ENCODE measurements at regions not wholly inside any gene's neighbourhood (a gene's known extent, or its start where the extent isn't known, plus 50 kb on each side); places are given as distances from the start of the nearest gene placed in this dataset.

DNA sequence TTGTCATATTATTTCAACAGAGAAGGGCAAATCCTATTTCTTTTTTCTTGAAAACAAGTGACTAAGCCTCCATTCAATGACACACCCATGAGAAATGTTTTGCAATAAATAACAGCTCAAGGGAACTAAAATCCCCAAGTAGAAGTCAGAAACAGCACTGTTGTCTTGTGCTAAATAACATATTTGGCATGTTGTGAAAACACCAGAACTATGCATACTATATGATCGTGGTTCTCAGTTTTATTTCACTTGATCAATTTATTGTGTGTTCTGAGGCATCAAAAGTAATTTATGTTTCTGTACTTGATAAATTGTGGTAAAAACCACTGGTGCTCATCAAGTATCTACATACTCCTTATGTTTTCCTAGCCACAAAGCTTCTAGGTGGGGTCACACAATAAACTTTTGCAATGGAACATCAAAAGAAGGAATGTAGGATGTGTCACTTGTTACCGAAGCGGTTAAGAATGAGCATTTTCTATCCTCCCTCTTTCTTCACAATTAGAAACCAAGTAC, 691.7 kb upstream of the CBLB start:
- H3K4me3 ChIP-seq (ENCODE audit: low read depth, low read length) = no peak overlapping the region
- TF ChIP-seq, protein P1, sequence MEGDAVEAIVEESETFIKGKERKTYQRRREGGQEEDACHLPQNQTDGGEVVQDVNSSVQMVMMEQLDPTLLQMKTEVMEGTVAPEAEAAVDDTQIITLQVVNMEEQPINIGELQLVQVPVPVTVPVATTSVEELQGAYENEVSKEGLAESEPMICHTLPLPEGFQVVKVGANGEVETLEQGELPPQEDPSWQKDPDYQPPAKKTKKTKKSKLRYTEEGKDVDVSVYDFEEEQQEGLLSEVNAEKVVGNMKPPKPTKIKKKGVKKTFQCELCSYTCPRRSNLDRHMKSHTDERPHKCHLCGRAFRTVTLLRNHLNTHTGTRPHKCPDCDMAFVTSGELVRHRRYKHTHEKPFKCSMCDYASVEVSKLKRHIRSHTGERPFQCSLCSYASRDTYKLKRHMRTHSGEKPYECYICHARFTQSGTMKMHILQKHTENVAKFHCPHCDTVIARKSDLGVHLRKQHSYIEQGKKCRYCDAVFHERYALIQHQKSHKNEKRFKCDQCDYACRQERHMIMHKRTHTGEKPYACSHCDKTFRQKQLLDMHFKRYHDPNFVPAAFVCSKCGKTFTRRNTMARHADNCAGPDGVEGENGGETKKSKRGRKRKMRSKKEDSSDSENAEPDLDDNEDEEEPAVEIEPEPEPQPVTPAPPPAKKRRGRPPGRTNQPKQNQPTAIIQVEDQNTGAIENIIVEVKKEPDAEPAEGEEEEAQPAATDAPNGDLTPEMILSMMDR (IDR thresholded peaks at IDR 0.05; ENCODE audit: insufficient read depth, low read length, missing control alignments) = no peak
- ChIA-PET CTCF (no interaction called here), POLR2A (no interaction called here)
- peak; percentile 26 for DNase-seq (ENCODE audit: low read depth, low spot score)

DNA sequence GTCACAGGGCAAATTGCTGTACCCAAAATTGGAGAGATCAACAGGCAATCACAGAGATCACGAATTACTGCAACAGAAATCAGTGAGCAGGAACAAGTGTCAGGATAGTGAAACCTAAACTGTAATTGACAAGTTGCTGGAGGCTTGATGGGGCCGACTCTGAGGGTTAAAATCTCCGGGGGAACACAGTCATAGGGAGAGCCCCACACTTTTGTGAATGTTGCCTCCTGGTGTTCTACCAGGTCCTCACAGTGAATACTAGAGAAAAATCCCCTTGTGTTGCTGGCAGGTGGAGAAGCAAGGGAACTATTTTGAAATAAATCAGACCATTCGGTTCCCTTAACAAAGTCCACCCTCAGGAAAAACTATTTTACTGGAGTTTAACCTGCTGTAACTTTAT, 697.5 kb upstream of the CBLB start:
- POLR2A ChIA-PET = no interaction called here
- CTCF ChIA-PET = no interaction called here
- H3K4me3 ChIP-seq (ENCODE audit: low read depth, low read length) = no peak overlapping the region
- TF ChIP-seq, protein P1 (IDR thresholded peaks at IDR 0.05; ENCODE audit: insufficient read depth, low read length, missing control alignments) = no peak
- DNase-seq (ENCODE audit: low read depth, low spot score) = no peak

DNA sequence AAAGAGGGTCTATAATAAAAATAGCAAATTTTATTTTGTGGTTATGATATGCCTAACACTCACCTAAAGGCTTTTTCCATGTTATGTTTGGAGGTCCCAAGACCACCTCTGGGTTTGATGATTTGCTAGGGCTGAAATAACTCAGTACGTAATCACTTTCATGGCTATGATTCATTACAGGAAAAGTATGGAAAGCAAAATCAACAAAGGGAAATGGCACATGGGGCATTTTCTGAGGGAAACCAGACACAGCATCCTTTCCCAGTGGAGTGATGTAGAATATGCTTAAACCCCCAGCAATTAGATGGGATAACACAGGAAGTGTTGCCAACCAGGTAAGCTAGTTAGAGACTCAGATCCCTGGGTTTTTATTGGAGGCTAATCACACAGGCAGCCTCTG, 701.6 kb upstream of the CBLB start:
- no peak overlapping the region for H3K4me3 ChIP-seq (ENCODE audit: low read depth, low read length)
- ChIA-PET POLR2A (no interaction called here), CTCF (no interaction called here)
- TF ChIP-seq, protein P1 (IDR thresholded peaks at IDR 0.05; ENCODE audit: insufficient read depth, low read length, missing control alignments) = no peak
- no peak for DNase-seq (ENCODE audit: low read depth, low spot score)

DNA sequence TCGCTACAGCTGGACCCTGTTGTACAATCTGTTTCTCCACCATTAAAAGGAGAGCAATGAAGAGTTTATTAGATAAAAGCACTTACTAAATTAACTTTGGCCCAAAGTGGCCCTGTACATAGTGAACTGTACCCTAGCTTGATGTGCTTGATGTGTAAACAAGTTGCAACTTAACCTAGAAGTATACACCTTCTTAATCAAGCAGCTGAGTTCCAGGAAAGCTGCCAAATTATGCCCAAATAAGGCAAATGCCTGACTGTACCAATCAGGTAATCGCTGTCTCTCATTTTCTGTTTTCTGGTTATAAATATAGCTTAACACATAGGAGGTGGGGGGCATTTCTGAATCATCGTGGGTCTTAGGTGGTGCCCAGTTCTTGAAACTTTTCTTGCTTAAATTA, 704.8 kb upstream of the CBLB start:
- ChIA-PET CTCF (no interaction called here), POLR2A (no interaction called here)
- DNase-seq (ENCODE audit: low read depth, low spot score) = no peak
- TF ChIP-seq, protein P1 (IDR thresholded peaks at IDR 0.05; ENCODE audit: insufficient read depth, low read length, missing control alignments) = no peak
- H3K4me3 ChIP-seq (ENCODE audit: low read depth, low read length) = no peak overlapping the region

DNA sequence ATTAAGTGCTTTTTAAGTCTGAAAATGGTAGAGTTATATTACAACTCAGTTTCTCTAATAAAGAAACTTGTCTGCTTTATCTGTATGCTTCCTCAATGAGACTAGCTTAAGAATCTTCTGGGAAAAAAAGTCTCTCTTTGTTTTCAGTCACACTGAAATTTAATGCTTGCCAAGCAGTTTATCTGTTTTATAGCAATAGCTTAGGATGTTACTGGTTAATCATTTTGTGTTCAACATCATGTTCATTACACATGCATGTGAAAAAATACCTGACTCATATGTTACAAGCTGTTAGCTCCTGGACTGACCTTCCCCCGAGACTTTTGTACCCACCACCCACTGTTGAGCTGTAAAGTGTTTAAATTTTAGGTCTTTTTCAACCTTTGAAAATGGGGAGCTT, 706.2 kb upstream of the CBLB start:
- POLR2A ChIA-PET = no interaction called here
- TF ChIP-seq, protein P1 (IDR thresholded peaks at IDR 0.05; ENCODE audit: insufficient read depth, low read length, missing control alignments) = no peak
- CTCF ChIA-PET = no interaction called here
- no peak for DNase-seq (ENCODE audit: low read depth, low spot score)
- H3K4me3 ChIP-seq (ENCODE audit: low read depth, low read length) = no peak overlapping the region

DNA sequence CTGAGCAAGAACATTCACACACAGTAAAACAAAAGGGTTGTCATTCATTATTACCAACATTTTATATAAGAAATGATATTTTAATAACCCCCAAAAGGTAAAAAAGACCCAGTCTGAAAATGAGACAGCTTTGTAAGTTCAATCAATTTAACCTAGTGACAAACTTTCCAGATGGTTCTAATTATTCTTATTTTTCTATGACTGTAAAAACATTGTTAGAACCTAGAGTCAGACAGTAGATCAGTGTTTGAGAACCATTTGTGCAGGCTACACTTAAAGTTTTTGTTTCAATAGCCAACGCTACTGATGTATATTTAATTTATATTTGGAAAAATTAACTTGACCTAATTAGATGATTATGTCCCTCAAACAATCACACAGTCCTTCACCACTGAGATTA, 708.4 kb upstream of the CBLB start:
- no peak for DNase-seq (ENCODE audit: low read depth, low spot score)
- POLR2A ChIA-PET = no interaction called here
- H3K4me3 ChIP-seq (ENCODE audit: low read depth, low read length) = no peak overlapping the region
- TF ChIP-seq, protein P1 (IDR thresholded peaks at IDR 0.05; ENCODE audit: insufficient read depth, low read length, missing control alignments) = no peak
- CTCF ChIA-PET = no interaction called here

Data from AG04449 (cell line).